Large intestine (tissue), 3 donors: ENCODE measurements at regions not wholly inside any gene's neighbourhood (a gene's known extent, or its start where the extent isn't known, plus 50 kb on each side); places are given as distances from the start of the nearest gene placed in this dataset.
A peak's percentile ranks its signal among the peaks of the same experiment; 100 is the strongest.
"Not testable (repeated sequence)": the region's sequence is repeated elsewhere in the genome, so short reads cannot be mapped to it uniquely, and the experiment has no call there.

ENCODE experiments used
- DNase-seq, 2 donors: peaks; one replicate each; pipeline versions ENCODE4 v3.0.0 to v3.0.0-alpha.2; 2013
- H3K27ac ChIP-seq: one replicate; pipeline ENCODE4 v1.5.1; 2013; ENCODE audit warnings: low read length
- H3K27me3 ChIP-seq: 2 replicates; pipeline ENCODE4 v1.6.1; 2013; ENCODE audit warnings: low read length; ENCODE audit not compliant: control insufficient read depth, insufficient read depth
- H3K36me3 ChIP-seq: 2 replicates; pipeline ENCODE4 v1.6.1; 2013; ENCODE audit warnings: low read length; ENCODE audit not compliant: control insufficient read depth, insufficient read depth
- H3K4me1 ChIP-seq: one replicate; pipeline ENCODE4 v1.6.1; 2013; ENCODE audit warnings: low read length; ENCODE audit not compliant: control insufficient read depth, insufficient read depth
- H3K4me3 ChIP-seq: one replicate; pipeline ENCODE4 v1.5.1; 2013; ENCODE audit warnings: low read length
- H3K9me3 ChIP-seq: one replicate; pipeline ENCODE4 v1.6.1; 2013; ENCODE audit warnings: mild to moderate bottlenecking, low read depth, low read length, moderate library complexity; ENCODE audit not compliant: control insufficient read depth
- WGBS: methylation state at CpG from one replicate; pipeline ENCODE4 v1.1.5; 2013; ENCODE audit warnings: low lambda C conversion rate; ENCODE audit not compliant: insufficient coverage; 5-methylcytosine and 5-hydroxymethylcytosine counted together

- DNase-seq, H3K4me1 ChIP-seq, H3K27ac ChIP-seq, H3K4me3 ChIP-seq, H3K36me3 ChIP-seq, H3K27me3 ChIP-seq, H3K9me3 ChIP-seq: not testable (repeated sequence)
- WGBS = no CpG with 5 or more reads among the region's 10 CpGs
Observed at GRCh38 chr4:3588517-3589194, 56.4 kb upstream of the LRPAP1 start.

DNA sequence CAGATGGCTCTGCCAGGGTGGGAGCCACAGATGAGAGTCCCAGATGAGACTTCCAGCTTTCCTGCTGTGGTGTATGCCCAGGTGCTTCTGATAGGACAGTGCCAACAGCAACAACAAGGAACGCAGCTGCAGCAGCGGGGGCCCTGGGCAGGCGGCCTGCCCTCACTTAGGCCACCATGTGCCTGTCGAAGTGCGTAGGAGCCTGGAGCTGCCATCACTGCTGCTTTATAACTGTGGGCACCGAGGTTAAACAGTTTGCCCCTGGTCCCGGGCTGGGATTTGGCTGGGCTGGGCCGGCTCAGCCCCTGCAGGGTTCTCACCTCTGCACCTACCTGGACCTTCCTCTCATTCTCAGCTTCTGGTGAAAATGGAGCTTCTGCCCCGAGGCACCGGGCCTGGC, 54.4 kb upstream of the LRPAP1 start:
- H3K9me3 ChIP-seq, H3K27ac ChIP-seq, H3K27me3 ChIP-seq, H3K4me1 ChIP-seq, H3K36me3 ChIP-seq, H3K4me3 ChIP-seq, DNase-seq: not testable (repeated sequence)
- WGBS = no CpG with 5 or more reads among the region's 10 CpGs

- not testable (repeated sequence) for H3K27ac ChIP-seq, H3K4me3 ChIP-seq, H3K4me1 ChIP-seq, H3K27me3 ChIP-seq, H3K9me3 ChIP-seq, H3K36me3 ChIP-seq
- WGBS = 62% methylated on average over 2 of the region's 7 CpGs
- DNase-seq = peak in 1 of 2 donors; percentile 14
Observed at GRCh38 chr4:3585567-3585966, 53.3 kb upstream of the LRPAP1 start.

- WGBS = no CpG with 5 or more reads among the region's 5 CpGs
- Histone ChIP-seq H3K27ac (no peak overlapping the region), H3K27me3 (no peaks in the 10 kb centered on the region), H3K4me3 (no peak overlapping the region), H3K9me3 (no peaks in the 10 kb centered on the region), H3K4me1 (peaks cover 2% of the 10 kb centered on the region), H3K36me3 (no peaks in the 10 kb centered on the region)
- no peak for DNase-seq
Observed at GRCh38 chr4:3582091-3582475, 49.9 kb upstream of the LRPAP1 start.
